GM21529 (cell line): ENCODE measurements at regions not wholly inside any gene's neighbourhood (a gene's known extent, or its start where the extent isn't known, plus 50 kb on each side); places are given as distances from the start of the nearest gene placed in this dataset.

Experiments
- ATAC-seq: cut with Tn5 transposase; IDR thresholded peaks from one replicate; pipeline ENCODE4 v1.9.1; 2021; ENCODE audit not compliant: unreplicated experiment

- no peak for ATAC-seq
These were observed 481.9 kb upstream of the TNC start for GRCh38 chr9:115599898-115600297.

- no peak for ATAC-seq
These were observed 483.5 kb upstream of the TNC start for GRCh38 chr9:115601434-115601833.

- ATAC-seq = no peak
These were observed 487.0 kb upstream of the TNC start for GRCh38 chr9:115604831-115605483.

DNA sequence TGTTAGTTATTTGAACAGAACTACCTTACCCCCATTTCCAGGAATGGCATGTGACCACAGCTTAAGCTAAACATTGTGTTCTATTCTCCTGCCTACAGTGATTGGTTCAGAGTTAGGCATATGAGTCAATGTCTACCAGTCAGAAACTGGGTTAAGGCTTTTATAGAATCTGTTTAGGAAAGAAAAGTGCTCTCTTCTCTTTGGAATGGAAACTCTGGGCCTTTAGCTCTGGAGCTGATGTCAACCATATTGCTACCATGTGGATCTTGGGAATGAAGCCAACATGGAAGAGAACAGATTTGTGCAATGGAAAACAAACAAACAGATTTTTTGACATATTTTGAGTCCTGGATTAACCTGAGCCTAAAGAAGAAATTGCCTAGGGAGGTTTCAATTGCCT is 488.9 kb upstream of the TNC start:
- ATAC-seq = no peak

DNA sequence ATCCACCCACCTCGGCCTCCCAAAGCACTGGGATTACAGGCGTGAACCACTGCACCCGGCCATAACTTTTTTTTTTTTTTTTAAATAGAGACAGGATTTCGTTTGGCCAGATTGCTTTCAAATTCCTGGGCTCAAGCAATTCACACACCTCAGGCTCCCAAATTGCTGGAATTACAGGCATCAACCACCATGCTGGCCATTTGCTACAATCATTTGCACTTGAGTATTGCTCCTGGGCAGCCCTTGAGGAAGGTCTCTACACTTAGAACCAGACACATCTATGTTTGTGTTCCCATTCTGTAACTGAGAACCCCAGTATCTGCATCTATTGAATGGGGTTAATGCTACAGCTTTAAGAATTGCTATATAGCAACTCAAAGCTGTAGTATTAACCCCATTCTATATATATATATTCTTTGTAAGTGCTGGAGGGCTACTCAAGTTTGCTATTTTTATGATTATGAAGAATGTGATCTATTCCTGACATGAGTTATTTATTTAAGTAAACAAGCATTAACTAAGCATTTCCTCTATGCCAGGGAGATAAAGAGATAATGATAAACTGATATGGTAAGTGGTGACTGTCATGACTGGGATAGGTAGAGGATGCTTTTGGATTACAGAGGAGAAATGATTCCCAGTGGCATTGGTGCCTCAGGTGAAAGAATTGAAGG is 496.5 kb upstream of the TNC start:
- ATAC-seq = no peak

- no peak for ATAC-seq
These were observed 497.0 kb upstream of the TNC start for GRCh38 chr9:115615000-115615401.

- ATAC-seq = no peak
These were observed 498.1 kb upstream of the TNC start for GRCh38 chr9:115615821-115616665.

GRCh38 chr9:115616666-115617239 is 498.8 kb upstream of the TNC start:
- ATAC-seq = no peak

DNA sequence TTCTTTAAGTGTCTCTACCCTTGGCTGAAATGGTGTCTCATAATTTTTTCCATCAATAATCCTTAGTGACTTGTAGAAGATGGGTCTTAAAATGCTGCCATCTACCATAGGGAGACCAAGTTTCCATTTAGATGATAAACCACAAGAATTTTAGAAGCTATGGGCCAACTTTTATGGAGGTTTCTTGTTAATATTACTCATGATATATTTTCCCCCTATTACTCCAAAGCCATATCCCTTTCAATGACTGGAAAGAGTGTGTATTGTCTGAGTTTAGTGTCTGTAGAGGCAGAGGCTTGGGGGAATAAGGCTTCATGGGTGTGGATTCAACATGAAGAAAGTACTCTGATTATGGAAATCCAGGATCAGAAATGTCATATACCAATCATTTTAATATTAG is 507.3 kb upstream of the TNC start:
- ATAC-seq = no peak

DNA sequence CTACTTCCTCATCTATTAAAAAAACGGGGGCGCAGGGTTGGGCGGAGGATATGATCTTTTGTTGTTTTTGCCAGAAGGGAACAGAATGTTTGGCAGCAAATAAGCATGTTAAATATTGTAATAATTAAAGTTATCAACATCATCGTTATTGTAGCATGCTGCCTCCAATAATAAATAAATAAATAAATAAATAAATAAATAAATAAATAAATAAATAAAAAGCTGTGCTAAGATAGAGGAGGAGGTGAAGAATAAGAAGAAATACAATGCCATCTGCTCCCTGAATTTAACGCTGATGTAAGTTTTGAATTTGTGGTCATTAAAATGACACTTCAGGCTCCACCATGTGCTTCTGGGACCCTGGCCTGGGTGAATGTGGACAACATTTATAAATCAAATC is 508.0 kb upstream of the TNC start:
- no peak for ATAC-seq

- no peak for ATAC-seq
These were observed 509.6 kb upstream of the TNC start for GRCh38 chr9:115627511-115627910.

DNA sequence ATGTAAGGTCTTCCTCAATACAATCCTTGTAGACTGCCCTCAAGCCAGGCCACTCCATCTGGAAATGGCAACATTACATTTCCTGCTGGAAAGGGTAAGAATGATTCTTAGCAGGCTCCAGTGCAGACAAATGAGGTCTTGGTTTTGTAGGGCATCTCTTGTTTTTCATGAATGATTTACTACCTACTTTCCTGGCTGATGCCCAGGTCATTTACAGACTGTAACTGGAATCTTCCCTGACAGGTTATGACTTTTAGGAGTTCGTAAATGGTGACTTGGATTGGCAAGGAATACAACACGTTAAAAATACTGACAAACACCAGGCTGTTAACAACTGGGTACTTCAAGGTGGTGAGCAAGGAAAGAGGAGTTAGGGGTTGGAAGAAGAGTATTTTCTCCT is 510.5 kb upstream of the TNC start:
- ATAC-seq = no peak

DNA sequence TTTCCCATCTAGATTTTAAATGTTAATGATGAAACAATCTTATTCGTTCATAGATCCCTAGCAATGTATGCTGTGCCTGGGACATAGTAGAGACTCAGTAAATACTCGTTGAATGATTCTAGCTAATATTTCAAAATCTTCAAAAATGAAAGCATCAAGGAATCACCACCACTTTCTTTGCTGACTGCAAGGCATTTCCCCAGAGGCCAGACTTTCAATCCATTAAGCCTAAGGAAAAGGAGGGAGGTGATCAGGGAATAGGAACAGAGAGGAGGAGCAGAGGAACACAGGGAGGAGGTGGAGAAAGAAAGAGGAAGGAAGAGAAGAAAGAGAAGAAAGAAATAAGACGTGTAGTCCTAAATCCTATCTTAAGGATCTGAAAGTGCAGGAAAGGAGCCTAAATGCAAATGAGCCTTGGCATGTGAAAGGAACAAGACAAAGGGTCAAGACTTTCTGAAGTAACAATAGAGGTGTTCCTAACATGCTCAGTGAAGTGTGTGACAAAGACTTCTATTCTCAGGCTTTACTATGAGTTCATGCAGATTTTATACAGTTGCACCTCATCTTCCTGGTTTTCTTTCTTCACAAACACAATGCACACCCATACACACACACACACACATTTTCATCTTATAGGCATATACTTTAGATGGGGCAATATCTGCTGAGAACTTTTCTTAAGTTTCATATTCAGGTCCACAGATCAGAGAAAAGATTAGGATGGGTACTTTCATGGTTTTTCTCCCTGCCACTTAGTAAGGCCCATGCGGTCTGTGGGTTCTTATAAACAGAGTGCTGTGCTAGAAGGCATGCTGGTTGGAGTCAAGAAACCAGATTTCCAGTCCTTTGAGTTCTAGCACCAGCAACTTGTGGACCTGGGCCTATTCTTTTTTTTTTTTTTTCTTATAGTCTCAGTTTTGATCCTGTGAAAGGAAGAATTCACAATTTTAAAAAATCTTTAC is 512.2 kb upstream of the TNC start:
- no peak for ATAC-seq

DNA sequence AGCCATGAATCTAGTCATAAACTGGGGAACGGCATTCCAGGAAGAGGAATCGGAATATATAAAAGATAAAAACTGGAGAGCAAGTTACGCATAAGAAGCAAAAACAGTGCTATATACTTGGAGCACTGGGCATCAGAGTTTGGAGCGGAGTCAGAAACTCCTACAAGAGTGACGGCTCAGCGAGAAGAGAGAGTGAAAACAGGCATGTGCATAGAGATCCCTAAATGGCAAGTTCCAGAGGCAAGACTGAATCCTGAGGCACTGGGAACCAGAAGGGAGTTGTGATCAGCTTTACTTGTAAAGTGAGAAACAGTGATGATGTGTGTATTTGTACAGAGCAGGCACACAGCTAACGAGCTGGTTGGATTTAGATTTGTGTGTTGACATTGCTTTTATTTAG is 514.4 kb upstream of the TNC start:
- no peak for ATAC-seq

DNA sequence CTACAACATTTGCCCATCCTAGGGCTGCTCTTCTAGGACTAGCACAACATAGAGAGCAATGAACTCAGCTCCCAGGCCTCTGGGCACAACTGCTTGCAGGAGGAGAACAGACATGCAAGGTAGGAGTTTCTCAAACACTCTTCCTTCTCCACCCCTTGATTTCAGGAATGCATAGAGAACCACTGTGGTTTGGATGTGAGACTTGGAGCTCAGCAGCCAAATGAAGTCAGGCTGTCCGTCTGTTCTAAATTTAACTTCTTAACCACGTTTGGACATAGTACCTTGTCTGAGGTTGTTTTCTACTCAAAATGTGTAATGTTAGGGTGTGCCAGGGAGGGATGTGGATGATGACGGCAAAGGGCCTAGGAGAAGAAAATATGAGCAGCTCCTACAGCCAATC is 515.1 kb upstream of the TNC start:
- no peak for ATAC-seq

- ATAC-seq = no peak
These were observed 517.8 kb upstream of the PAPPA start for GRCh38 chr9:115635680-115636383.

GRCh38 chr9:115636596-115636995 is 517.0 kb upstream of the PAPPA start:
- no peak for ATAC-seq

- no peak for ATAC-seq
These were observed 515.9 kb upstream of the PAPPA start for GRCh38 chr9:115637661-115638060.

- no peak for ATAC-seq
These were observed 512.7 kb upstream of the PAPPA start for GRCh38 chr9:115640887-115641286.

DNA sequence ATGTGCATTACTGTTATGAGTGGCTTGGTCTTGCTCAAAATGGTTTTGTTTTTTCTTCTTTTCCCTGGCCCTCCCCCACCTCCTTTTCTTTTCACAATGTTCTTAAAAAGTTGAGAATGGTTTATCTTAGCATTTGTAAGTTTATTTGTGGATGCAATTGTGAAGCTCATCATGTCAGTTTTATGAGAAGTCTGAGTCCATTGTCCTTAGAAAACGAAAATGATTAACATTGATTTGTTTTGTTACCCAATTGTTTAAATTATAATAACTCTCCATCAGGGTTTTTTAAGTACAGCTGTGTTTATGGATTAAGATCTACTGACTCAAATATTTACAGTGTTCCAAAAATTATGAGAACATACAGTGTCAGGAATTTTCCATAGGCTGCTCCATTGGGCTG is 511.3 kb upstream of the PAPPA start:
- ATAC-seq = no peak
